HEK293 (cell line): ENCODE measurements at regions not wholly inside any gene's neighbourhood (a gene's known extent, or its start where the extent isn't known, plus 50 kb on each side); places are given as distances from the start of the nearest gene placed in this dataset.

ENCODE experiments used
- BCL11A ChIP-seq: fragments of 450-650 bp; formaldehyde crosslinking; IDR thresholded peaks from 2 replicates; pipeline ENCODE4 v1.5.1; 2016; ENCODE audit warnings: low read depth, missing biosample characterization, missing genetic modification characterization
- SCRT2 ChIP-seq: fragments of 450-650 bp; formaldehyde crosslinking; IDR thresholded peaks from 2 replicates; pipeline ENCODE4 v1.5.1; 2016; ENCODE audit warnings: missing biosample characterization, missing genetic modification characterization
- SP3 ChIP-seq: fragments of 450-650 bp; formaldehyde crosslinking; IDR thresholded peaks from 2 replicates; pipeline ENCODE4 v1.5.1; 2016; ENCODE audit warnings: missing biosample characterization, missing genetic modification characterization
- TF ChIP-seq, protein P1 (sequence below): fragments of 450-650 bp; formaldehyde crosslinking; IDR thresholded peaks from 2 replicates; pipeline ENCODE4 v1.5.1; 2016; ENCODE audit warnings: missing biosample characterization, missing genetic modification characterization

GRCh38 chr5:71771191-71771590, 52.1 kb downstream of the CARTPT start:
- TF ChIP-seq SCRT2 (tag by site-specific recombination) (no peak), SP3 (tag by site-specific recombination) (no peak), BCL11A (no peak)
- TF ChIP-seq, protein P1, sequence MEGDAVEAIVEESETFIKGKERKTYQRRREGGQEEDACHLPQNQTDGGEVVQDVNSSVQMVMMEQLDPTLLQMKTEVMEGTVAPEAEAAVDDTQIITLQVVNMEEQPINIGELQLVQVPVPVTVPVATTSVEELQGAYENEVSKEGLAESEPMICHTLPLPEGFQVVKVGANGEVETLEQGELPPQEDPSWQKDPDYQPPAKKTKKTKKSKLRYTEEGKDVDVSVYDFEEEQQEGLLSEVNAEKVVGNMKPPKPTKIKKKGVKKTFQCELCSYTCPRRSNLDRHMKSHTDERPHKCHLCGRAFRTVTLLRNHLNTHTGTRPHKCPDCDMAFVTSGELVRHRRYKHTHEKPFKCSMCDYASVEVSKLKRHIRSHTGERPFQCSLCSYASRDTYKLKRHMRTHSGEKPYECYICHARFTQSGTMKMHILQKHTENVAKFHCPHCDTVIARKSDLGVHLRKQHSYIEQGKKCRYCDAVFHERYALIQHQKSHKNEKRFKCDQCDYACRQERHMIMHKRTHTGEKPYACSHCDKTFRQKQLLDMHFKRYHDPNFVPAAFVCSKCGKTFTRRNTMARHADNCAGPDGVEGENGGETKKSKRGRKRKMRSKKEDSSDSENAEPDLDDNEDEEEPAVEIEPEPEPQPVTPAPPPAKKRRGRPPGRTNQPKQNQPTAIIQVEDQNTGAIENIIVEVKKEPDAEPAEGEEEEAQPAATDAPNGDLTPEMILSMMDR = no peak
